SK-N-SH (cell line): ENCODE measurements at regions not wholly inside any gene's neighbourhood (a gene's known extent, or its start where the extent isn't known, plus 50 kb on each side); places are given as distances from the start of the nearest gene placed in this dataset.

Experiments used
- CTCF ChIA-PET: fragments of 300-600, 350-600 bp; formaldehyde crosslinking; extraction: SDS; loops from one replicate; lab custom pipeline; 2021; lab: Yijun Ruan, JAX
- POLR2A ChIA-PET: fragments of 350-600 bp; sonication (Branson Sonifier 250); formaldehyde crosslinking; extraction: SDS; loops from one replicate; lab custom pipeline; 2020; ENCODE audit warnings: antibody characterized with exemption, inconsistent platforms; lab: Yijun Ruan, JAX
- DNase-seq: peaks from one replicate; pipeline ENCODE4 v3.0.0; 2012
- H2AFZ ChIP-seq: fragments of 200-600 bp; sonication (generic); 2 replicates; pipeline ENCODE4 v1.8.1; 2016; ENCODE audit warnings: antibody characterized with exemption, mild to moderate bottlenecking, low read depth
- H3F3A ChIP-seq: fragments of 200-600 bp; sonication (generic); replicated peaks from 2 replicates; pipeline ENCODE3; 2016; ENCODE audit warnings: antibody characterized with exemption, mild to moderate bottlenecking; ENCODE audit not compliant: insufficient read depth
- H3K27ac ChIP-seq, 2 experiments: fragments of 200-500 bp in 1 of 2; fragments of 200-600 bp in 1 of 2; sonication (Bioruptor generic) in 1 of 2; sonication (generic), shearing (Covaris generic) in 1 of 2; 2 replicates each; pipeline versions ENCODE4 v1.5.1 to v1.6.1; 2014 to 2016; ENCODE audit warnings: low read depth in 2 of 2, inconsistent platforms in 1 of 2, low read length in 1 of 2, mild to moderate bottlenecking in 1 of 2, mixed read lengths in 1 of 2
- H3K27me3 ChIP-seq: fragments of 200-600 bp; sonication (generic), shearing (Covaris generic); 2 replicates; pipeline ENCODE4 v1.6.1; 2016; ENCODE audit warnings: mixed run types; ENCODE audit not compliant: insufficient read depth
- H3K36me3 ChIP-seq, 2 experiments: fragments of 200-500 bp in 1 of 2; fragments of 200-600 bp in 1 of 2; sonication (Bioruptor generic) in 1 of 2; sonication (generic) in 1 of 2; replicated peaks in 1 of 2; 2 replicates each; pipeline versions ENCODE3 to v1.5.1; 2014 to 2016; ENCODE audit warnings: low read length in 1 of 2, mild to moderate bottlenecking in 1 of 2; ENCODE audit not compliant: insufficient read depth in 2 of 2, control insufficient read depth in 1 of 2
- H3K4me1 ChIP-seq, 2 experiments: fragments of 200-500 bp in 1 of 2; fragments of 200-600 bp in 1 of 2; sonication (Bioruptor generic) in 1 of 2; sonication (generic), shearing (Covaris generic) in 1 of 2; 2 replicates each; pipeline versions ENCODE4 v1.5.1 to v1.6.1; 2014 to 2016; ENCODE audit warnings: low read depth in 1 of 2, low read length in 1 of 2, mixed run types in 1 of 2; ENCODE audit not compliant: insufficient read depth in 2 of 2, control insufficient read depth in 1 of 2
- H3K4me2 ChIP-seq: fragments of 200-600 bp; sonication (generic), shearing (Covaris generic); 2 replicates; pipeline ENCODE4 v1.6.1; 2017; ENCODE audit warnings: mixed run types
- H3K4me3 ChIP-seq, 2 experiments: fragments of 200-500 bp in 1 of 2; fragments of 200-600 bp in 1 of 2; sonication (Bioruptor generic) in 1 of 2; sonication (generic), shearing (Covaris generic) in 1 of 2; 2 replicates each; pipeline versions ENCODE4 v1.5.1 to v1.8.1; 2014 to 2016; ENCODE audit warnings: low read depth in 2 of 2, inconsistent platforms in 1 of 2, low read length in 1 of 2, mild to moderate bottlenecking in 1 of 2, mixed read lengths in 1 of 2, moderate library complexity in 1 of 2
- H3K79me2 ChIP-seq: fragments of 200-600 bp; sonication (generic); 2 replicates; pipeline ENCODE4 v1.8.1; 2017; ENCODE audit warnings: mild to moderate bottlenecking; ENCODE audit not compliant: insufficient read depth
- H3K9ac ChIP-seq: fragments of 200-600 bp; sonication (generic); 2 replicates; pipeline ENCODE4 v1.6.1; 2017; ENCODE audit warnings: mixed run types
- H3K9me2 ChIP-seq: fragments of 200-600 bp; sonication (generic); 2 replicates; pipeline ENCODE4 v1.6.1; 2017; ENCODE audit warnings: mixed run types
- H3K9me3 ChIP-seq: fragments of 200-600 bp; sonication (generic); 2 replicates; pipeline ENCODE4 v1.6.1; 2017; ENCODE audit warnings: mixed run types, mild to moderate bottlenecking, moderate library complexity
- H4K20me1 ChIP-seq: fragments of 200-600 bp; sonication (generic); 2 replicates; pipeline ENCODE4 v1.6.1; 2017; ENCODE audit warnings: mild to moderate bottlenecking, mixed run types; ENCODE audit not compliant: insufficient read depth
- ELF1 ChIP-seq: IDR thresholded peaks from 2 replicates; pipeline ENCODE4 v1.4.0; 2012
- EP300 ChIP-seq, 2 experiments: IDR thresholded peaks; 2 replicates each; pipeline versions ENCODE4 v1.4.0 to v1.6.1; 2012; ENCODE audit warnings: borderline replicate concordance in 1 of 2, low read depth in 1 of 2, low read length in 1 of 2
- EZH2phosphoT487 ChIP-seq: fragments of 200-600 bp; sonication (generic); IDR thresholded peaks from 2 replicates; pipeline ENCODE4 v1.6.1; 2017; ENCODE audit warnings: low read depth, mixed run types, mild to moderate bottlenecking, antibody characterized with exemption, moderate library complexity, borderline replicate concordance
- FOSL2 ChIP-seq: IDR thresholded peaks from 2 replicates; pipeline ENCODE4 v1.4.0; 2012; ENCODE audit warnings: low read depth, mild to moderate bottlenecking, moderate library complexity, borderline replicate concordance
- FOXJ3 ChIP-seq: sonication (generic); formaldehyde crosslinking; IDR thresholded peaks from 2 replicates; pipeline ENCODE4 v1.5.1; 2020; ENCODE audit warnings: mild to moderate bottlenecking, missing genetic modification reagents
- FOXM1 ChIP-seq: IDR thresholded peaks from 2 replicates; pipeline ENCODE4 v1.4.0; 2012; ENCODE audit warnings: low read depth, mild to moderate bottlenecking
- JUND ChIP-seq: IDR thresholded peaks from 2 replicates; pipeline ENCODE4 v1.4.0; 2012
- MEF2A ChIP-seq: IDR thresholded peaks from 2 replicates; pipeline ENCODE4 v1.4.0; 2012; ENCODE audit warnings: low read depth, borderline replicate concordance
- NFIC ChIP-seq: IDR thresholded peaks from 2 replicates; pipeline ENCODE4 v1.4.0; 2012; ENCODE audit warnings: borderline replicate concordance
- POLR2AphosphoS5 ChIP-seq: IDR thresholded peaks from 2 replicates; pipeline ENCODE4 v1.6.1; 2012; ENCODE audit warnings: low read depth, low read length
- RAD21 ChIP-seq: IDR thresholded peaks from 2 replicates; pipeline ENCODE4 v1.6.1; 2012; ENCODE audit warnings: mild to moderate bottlenecking, low read length
- RFX5 ChIP-seq: IDR thresholded peaks from 2 replicates; pipeline ENCODE4 v1.6.1; 2012; ENCODE audit warnings: mild to moderate bottlenecking, improper control_type of control experiment, low read length
- SMC3 ChIP-seq: IDR thresholded peaks from 2 replicates; pipeline ENCODE4 v1.6.1; 2012; ENCODE audit warnings: low read depth, low read length, improper control_type of control experiment
- TAF1 ChIP-seq: IDR thresholded peaks from 2 replicates; pipeline ENCODE4 v1.6.1; 2012; ENCODE audit warnings: low read depth, mild to moderate bottlenecking, low read length, moderate library complexity, borderline replicate concordance
- TCF12 ChIP-seq: IDR thresholded peaks from 2 replicates; pipeline ENCODE4 v1.4.0; 2012
- YY1 ChIP-seq: IDR thresholded peaks from 2 replicates; pipeline ENCODE4 v1.4.0; 2012; ENCODE audit warnings: low read depth, mild to moderate bottlenecking
- WGBS: methylation state at CpG from one replicate; pipeline ENCODE4 v1.1.6; 2017; ENCODE audit warnings: low lambda C conversion rate; 5-methylcytosine and 5-hydroxymethylcytosine counted together
- TF ChIP-seq, protein P1 (sequence below): fragments of 150-350 bp; IDR thresholded peaks from 2 replicates; pipeline ENCODE4 v1.6.1; 2017; ENCODE audit warnings: antibody characterized with exemption, low read length, low read depth, borderline replicate concordance
- TF ChIP-seq, protein P2 (sequence below): IDR thresholded peaks from 2 replicates; pipeline ENCODE4 v1.6.1; 2012; ENCODE audit warnings: mild to moderate bottlenecking, low read depth, low read length, moderate library complexity
- TF ChIP-seq, protein P3 (sequence below): IDR thresholded peaks from 2 replicates; pipeline ENCODE4 v1.4.0; 2012; ENCODE audit warnings: low read depth, borderline replicate concordance

DNA sequence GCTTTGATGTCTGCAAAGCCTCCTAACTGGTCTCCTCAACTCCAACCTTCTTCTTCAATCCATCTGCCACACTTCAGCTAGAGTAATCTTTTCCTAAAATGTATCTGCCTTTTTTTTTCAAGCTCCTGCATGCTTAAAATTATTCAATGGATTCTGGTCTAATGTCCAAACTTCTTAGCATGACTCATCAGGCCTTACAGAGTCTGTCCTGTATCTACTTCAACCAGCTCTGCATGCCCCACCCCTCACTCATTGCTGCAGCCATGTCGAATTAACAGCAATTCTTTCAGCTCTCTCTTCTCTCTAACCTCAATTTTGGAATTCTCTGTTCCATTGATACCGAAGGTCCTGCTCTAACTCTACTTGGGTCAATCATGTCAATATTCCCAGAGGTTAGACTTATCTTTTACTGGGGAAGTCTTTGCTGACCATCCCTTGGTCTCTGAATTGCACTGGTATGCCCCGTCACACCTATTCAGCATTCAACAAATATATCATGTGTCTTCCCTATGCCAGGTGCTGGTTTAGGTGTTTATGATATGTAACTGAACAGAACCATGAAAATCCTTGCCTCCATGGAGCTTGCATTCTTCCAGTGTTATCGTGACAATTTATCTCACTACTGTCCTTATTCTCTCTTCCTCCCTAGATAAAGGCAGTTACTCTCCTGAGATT is 88.5 kb upstream of the NANOGP8 start:
- H3F3A ChIP-seq = no peaks in the 10 kb centered on the region
- no peak overlapping the region for H3K27ac ChIP-seq
- no peak overlapping the region for H3K9ac ChIP-seq
- WGBS = 57% methylated on average over 4 of the region's 4 CpGs
- no peak overlapping the region for H3K4me2 ChIP-seq
- no peaks in the 10 kb centered on the region for H3K27me3 ChIP-seq
- no peaks in the 10 kb centered on the region for H4K20me1 ChIP-seq
- DNase-seq = no peak
- CTCF ChIA-PET = interaction anchor here (0.8 kb wide), 1 partner anchor 10 kb away, joined by 4 read pairs; no protein-coding TSS in a partner anchor
- POLR2A ChIA-PET = no interaction called here
- H3K4me1 ChIP-seq = peaks cover 0 to 2% of the 10 kb centered on the region in 2 experiments; a peak in 2 of 4 replicates
- H2AFZ ChIP-seq = no peak overlapping the region
- H3K9me3 ChIP-seq = no peaks in the 10 kb centered on the region
- H3K36me3 ChIP-seq = no peaks in the 10 kb centered on the region
- no peaks in the 10 kb centered on the region for H3K9me2 ChIP-seq
- TF ChIP-seq FOSL2 (peak; percentile 35; the same call in 1 of the 2 replicates), JUND (peak; percentile 43; the same call in 1 of the 2 replicates), RAD21 (no peak)
- no peaks in the 10 kb centered on the region for H3K79me2 ChIP-seq
- H3K4me3 ChIP-seq = no peak overlapping the region

DNA sequence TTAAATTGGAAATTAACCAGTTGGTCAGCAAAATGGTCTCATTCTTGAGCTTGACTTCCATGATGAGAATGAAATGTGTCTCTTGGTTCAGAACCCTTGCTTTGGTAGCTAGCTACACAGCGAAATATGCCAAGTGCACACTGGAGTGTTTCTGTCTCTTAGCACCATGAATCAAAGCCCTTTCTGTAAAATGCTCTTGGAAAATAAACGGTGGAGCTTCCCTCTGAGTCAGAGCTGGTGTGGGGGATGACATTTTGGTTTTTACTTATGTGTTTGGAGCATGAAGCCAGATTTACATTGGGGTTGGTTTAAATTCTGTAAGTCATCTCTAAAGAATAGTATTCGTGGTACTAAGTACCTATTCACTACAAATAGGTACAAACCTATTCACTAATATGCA is 85.1 kb upstream of the NANOGP8 start:
- Histone ChIP-seq H3K36me3 (no peaks in the 10 kb centered on the region), H3K27me3 (no peaks in the 10 kb centered on the region), H3F3A (no peaks in the 10 kb centered on the region), H3K79me2 (no peaks in the 10 kb centered on the region), H3K4me1 (peaks cover 0 to 8% of the 10 kb centered on the region in 2 experiments; a peak in 2 of 4 replicates), H3K27ac (no peak overlapping the region), H3K4me3 (no peak overlapping the region), H2AFZ (no peak overlapping the region), H3K9me2 (no peaks in the 10 kb centered on the region), H3K9ac (no peak overlapping the region), H4K20me1 (no peaks in the 10 kb centered on the region), H3K4me2 (no peak overlapping the region), H3K9me3 (no peaks in the 10 kb centered on the region)
- CTCF ChIA-PET = no interaction called here
- POLR2A ChIA-PET = no interaction called here
- 71% methylated on average over 3 of the region's 3 CpGs for WGBS
- DNase-seq = no peak
- TF ChIP-seq EP300 (IDR thresholded peaks at IDR 0.05; ENCODE audit: borderline replicate concordance in 1 of 2, low read depth in 1 of 2, low read length in 1 of 2) (no peak), EZH2phosphoT487 (no peak), YY1 (no peak), RAD21 (no peak), JUND (no peak), MEF2A (no peak), RFX5 (no peak), TAF1 (no peak), NFIC (no peak), TCF12 (no peak), FOXM1 (no peak), SMC3 (no peak), POLR2AphosphoS5 (no peak), ELF1 (no peak), FOXJ3 (no peak)
- TF ChIP-seq, protein P1, sequence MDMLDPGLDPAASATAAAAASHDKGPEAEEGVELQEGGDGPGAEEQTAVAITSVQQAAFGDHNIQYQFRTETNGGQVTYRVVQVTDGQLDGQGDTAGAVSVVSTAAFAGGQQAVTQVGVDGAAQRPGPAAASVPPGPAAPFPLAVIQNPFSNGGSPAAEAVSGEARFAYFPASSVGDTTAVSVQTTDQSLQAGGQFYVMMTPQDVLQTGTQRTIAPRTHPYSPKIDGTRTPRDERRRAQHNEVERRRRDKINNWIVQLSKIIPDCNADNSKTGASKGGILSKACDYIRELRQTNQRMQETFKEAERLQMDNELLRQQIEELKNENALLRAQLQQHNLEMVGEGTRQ = no peak
- TF ChIP-seq, protein P2, sequence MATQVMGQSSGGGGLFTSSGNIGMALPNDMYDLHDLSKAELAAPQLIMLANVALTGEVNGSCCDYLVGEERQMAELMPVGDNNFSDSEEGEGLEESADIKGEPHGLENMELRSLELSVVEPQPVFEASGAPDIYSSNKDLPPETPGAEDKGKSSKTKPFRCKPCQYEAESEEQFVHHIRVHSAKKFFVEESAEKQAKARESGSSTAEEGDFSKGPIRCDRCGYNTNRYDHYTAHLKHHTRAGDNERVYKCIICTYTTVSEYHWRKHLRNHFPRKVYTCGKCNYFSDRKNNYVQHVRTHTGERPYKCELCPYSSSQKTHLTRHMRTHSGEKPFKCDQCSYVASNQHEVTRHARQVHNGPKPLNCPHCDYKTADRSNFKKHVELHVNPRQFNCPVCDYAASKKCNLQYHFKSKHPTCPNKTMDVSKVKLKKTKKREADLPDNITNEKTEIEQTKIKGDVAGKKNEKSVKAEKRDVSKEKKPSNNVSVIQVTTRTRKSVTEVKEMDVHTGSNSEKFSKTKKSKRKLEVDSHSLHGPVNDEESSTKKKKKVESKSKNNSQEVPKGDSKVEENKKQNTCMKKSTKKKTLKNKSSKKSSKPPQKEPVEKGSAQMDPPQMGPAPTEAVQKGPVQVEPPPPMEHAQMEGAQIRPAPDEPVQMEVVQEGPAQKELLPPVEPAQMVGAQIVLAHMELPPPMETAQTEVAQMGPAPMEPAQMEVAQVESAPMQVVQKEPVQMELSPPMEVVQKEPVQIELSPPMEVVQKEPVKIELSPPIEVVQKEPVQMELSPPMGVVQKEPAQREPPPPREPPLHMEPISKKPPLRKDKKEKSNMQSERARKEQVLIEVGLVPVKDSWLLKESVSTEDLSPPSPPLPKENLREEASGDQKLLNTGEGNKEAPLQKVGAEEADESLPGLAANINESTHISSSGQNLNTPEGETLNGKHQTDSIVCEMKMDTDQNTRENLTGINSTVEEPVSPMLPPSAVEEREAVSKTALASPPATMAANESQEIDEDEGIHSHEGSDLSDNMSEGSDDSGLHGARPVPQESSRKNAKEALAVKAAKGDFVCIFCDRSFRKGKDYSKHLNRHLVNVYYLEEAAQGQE = no peak
- TF ChIP-seq, protein P3, sequence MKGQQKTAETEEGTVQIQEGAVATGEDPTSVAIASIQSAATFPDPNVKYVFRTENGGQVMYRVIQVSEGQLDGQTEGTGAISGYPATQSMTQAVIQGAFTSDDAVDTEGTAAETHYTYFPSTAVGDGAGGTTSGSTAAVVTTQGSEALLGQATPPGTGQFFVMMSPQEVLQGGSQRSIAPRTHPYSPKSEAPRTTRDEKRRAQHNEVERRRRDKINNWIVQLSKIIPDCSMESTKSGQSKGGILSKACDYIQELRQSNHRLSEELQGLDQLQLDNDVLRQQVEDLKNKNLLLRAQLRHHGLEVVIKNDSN = no peak
